HG02884 (cell line): ENCODE measurements at regions not wholly inside any gene's neighbourhood (a gene's known extent, or its start where the extent isn't known, plus 50 kb on each side); places are given as distances from the start of the nearest gene placed in this dataset.

Experiments
- ATAC-seq: cut with Tn5 transposase; IDR thresholded peaks from one replicate; pipeline ENCODE4 v1.9.1; 2021; ENCODE audit warnings: mild to moderate bottlenecking, moderate library complexity; ENCODE audit not compliant: unreplicated experiment

DNA sequence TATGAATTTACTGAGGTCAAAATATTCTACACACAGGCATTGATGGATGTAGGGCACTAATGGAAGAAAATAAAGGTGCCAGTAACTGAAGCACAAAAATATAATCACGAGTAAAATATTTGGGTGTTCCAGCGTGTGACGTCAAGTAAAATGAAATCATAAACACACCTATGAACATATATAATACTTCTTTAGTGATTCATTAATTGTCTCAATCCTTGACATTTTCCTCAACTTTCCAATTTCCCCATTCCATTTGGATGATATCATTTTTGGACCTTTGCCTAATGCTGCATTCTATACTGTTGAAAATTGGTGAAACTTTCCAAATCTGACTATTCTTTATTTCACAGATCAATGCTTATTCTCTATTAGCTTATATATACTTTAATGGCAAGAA, 649.3 kb downstream of the GALC start:
- ATAC-seq: no peak

DNA sequence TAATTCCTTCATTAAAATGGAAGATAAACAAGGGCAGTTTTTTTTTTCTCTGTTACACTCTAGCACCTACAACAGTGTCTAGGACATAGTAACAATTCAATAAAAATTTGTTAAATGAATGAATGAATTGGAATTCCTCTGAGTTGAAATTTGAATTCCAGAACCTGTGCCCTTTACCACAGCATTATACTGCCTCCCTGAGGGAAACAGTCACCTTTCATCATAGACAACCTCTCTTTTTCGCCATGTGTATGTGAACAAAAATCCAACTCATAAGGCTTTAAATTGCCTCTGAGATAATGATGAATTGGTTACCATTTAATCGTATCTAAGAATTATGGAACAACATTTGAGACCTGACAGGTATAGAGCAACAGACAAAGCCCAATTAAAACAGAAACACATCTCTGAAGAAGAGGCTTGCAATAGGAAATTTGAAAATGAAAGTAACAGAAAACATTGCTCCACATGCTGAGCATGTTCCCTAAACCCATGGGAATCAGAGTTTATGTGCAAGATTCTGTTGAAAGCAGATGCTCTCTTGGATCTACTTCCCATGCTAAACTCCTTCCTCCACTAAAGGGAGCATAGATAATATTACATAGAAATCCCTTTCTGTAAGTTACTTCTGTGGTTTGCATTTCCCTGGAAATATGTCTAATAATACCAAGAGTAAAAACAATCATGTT, 657.8 kb downstream of the GALC start:
- no peak for ATAC-seq

DNA sequence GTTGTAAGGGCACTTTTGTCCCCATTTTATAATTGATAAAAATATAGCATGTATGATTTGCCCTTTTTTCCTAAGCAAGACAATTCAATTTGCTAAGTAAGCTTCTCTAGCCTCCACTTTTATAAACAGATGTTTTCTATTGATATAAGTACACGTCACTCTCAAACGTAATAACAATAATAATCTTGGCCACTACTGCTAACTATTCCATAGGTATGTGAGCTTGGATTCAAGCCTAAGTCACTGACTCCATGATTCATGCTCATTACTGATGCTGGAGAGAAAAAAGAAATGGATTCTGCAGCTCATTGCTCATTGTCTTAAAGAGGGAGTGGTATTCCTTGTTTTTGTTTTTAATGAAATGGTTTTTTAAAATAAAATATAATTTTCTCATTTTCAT, 661.0 kb downstream of the GALC start:
- no peak for ATAC-seq

DNA sequence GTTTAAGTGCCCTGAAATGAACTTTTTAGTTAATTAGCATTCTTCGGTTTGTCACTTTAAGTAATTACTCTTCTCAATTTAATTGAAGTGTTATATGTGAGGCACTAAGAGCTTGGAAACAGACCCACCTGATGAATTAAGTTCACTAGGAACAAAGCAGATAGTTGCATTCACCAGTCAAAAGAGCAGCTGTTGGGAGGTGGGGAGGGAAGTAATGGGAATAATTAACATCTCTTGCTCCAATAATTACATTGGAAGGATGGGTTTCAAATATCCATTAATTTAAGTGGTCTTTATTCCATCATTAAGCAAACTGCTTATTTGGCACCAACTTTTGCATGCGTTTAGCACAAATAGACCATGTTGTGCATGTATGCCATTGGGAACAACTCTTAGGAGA, 667.2 kb downstream of the GALC start:
- no peak for ATAC-seq

DNA sequence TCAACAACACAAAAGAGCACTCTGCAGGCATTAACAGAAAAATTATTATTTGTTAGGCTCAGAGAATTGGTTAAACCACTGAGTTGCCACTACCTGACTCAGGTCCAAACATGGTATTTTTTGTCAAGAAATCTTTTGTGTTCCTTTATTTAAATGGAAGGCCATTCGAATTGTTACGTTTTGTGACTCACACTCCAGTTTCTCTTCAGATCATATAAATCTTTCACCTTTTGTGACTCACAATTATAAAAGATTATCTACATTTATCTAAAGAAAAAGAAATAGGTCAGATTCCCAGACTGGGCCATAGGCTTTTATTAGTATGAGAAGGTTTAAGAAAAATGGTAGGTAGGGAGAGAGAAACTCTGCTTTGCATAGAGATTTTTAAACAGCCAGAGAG, 669.8 kb downstream of the GALC start:
- no peak for ATAC-seq

DNA sequence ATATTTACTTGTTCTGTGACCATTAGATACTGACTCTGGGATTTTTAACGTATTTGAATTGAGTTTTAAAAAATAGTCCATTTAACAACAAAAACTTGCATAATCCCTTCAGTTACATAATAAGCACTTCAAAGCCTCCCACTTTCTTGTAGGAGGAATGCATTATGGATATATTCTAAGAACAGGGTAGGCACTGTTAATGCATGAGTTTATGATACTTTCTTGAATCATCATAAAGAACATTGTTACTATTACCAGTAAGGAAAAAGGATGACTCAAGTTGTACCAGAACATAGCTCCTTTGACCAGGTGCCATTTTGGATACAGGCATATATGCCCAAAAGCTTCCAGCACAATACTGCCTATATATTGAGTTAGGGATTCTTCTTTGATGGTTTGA, 671.4 kb downstream of the GALC start:
- no peak for ATAC-seq

DNA sequence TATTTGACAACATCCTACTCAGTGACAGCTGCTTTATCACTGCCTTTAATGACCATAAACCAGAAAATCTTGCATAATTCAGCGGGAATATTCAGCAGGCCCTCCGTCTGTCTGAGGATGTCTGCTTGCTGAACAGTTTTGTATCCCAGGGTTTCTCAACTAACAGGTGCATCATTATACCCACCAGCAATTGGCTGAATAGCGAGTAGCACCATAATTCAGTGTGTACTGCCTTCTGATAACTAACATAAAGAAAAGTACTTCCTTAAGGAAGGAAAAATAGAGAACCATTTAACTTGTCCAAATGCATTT, 680.1 kb downstream of the GALC start:
- ATAC-seq: no peak

DNA sequence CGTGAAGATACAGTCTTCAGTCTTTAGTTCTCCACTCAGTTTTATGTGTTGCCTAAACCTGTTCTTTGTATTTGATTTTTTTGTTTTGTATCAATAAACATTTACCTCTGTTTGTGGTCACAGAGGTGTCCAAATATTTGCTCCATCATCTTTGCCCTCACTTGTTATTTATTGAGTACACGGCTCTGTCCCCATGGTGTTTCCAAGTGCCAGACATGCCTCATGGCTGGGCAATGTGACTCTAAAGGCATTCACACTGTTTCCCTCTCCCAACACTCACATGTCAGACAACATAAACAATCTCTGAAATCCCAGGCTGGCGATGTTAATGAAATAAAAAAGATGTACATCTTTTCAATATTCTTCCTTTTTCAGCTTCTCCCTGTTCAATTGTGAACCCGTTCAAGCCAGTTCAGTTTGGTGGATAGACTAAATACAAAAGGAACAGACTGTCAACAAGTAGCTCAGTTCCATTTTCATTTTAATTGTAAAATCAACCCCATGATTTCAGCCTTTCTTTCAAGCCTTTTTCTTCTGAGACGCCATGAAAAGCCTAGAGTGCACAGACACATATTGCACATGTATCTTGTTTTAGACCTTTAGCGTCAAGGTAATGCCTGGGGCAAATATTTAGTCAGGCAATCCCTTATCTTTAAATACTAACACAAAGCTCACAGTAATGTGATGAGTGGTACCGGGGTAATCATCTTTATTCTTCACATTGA, 680.7 kb downstream of the GALC start:
- no peak for ATAC-seq

DNA sequence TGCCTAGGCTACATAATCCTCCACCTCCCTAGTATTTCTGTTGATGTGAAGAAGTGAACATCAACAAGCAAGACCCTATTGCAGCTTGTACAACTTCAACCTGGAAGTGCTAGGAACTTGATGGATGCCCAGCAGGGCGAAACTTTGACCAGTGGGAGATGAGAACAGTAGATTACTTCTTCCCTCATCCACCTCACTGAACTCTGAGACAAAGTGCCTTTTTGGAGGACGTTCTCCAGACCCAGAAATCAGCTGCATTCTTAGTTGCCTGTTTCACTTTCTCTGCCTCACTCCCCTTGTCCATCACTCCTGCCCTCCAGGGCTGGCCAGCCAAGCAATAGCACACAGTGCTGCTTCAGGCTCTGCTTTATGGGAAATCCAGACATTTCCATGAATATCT, 683.4 kb downstream of the GALC start:
- no peak for ATAC-seq

DNA sequence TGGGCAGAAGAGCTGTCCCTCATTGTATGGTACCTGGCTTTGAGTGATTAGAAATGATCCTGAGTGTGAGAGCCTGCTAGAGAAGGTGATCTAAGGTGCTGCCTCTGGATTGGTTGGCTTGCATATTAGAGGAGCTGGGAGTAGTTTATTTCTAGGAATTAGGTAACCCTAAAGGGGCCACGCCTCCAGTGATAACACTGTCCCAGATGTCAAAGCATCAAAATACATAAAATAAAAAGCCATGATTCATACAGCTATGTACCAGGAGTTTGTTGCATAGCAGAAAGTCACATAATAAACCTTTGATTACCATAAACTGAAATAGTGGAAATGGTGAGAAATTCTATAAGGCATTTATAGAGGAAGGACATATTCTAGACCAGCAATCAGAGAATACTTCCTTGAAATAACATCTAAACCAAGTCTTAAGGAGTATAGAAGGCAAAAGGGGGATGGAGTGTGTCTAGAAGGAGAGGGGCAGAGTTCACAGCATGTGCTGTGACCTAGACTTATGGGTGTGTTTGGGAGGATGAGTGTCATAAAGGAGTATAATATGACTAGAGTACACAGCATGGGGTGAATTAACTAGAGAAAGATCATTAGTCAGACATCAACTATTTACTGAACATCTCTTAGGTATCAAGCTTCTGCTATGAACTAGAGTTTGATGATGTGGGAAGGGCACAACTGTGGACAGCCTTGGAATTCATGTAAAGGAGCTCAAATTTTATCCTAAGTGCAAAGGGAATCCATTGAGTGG, 686.4 kb downstream of the GALC start:
- no peak for ATAC-seq

DNA sequence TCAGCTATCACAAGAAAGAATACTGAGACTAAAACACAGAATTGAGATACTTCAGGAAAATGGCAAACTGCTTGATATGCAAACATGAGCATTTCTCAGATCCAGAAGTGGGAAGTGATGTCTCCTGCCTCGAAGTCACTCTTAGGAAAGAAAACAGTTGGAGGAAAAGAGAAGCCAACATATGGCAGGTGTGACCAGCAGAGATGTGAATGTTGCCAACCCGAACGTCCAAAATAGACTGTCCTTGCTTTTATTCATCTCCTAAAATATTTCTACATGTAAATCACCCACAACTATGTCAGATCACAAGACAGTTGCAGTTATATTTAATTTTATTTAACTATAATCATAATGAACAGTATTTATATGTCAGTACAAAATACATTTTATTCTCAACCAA, 687.6 kb downstream of the GALC start:
- ATAC-seq: no peak

DNA sequence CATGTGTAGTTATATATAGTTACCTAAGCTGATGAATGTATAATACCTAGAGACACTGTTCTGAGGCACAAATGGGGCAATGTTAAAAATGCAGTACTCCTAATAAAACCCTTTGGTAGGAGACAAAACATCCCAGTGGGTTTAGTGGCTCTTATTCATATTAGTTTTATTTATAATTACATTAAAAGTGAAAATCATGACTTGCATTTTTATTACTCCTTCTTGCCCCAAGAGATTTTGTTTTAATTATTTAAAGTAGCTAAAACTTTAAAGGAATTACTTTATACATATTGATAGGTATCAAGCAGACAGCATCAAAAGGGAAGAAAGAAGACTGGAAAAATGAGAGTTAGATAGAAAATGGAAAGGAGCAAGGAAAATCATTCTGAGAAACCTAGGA, 688.6 kb downstream of the GALC start:
- ATAC-seq: no peak

DNA sequence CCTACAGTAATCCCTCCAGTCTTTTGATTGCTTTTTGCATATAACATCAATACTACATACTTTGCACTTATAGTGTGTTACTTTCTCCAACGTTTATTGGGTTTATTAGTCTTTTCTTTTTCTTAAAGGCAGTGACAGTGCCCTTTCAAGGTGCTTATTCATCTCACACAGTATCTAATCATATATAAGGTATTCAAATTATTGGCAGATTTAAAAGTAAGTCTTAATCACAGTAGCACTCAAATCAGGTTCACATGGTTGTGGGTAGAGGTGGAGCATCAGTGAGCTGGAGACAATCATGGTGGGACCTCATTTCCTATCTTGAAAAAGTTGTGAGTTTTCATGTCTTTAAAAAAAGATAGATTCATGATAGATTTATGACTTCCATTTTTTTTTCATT, 706.2 kb downstream of the GALC start:
- ATAC-seq: no peak

DNA sequence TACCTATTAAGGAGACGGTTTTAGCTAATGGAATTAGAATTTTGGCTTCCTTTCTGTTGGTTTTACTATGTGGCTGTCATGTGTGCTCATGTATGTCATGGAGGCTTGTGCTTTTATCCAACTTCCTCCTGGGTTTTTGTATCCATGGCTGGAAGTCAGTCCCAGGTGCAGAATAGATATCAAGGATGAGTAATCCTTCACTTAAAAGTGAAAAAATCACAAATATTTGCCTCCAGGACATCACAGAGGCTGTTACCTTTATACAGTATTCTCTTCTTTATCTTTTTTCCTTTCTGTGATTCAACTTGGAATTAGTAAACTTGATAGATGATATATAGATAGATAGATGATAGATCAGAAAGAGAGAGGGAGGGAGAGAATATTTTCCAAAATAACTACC, 706.8 kb downstream of the GALC start:
- ATAC-seq: no peak

DNA sequence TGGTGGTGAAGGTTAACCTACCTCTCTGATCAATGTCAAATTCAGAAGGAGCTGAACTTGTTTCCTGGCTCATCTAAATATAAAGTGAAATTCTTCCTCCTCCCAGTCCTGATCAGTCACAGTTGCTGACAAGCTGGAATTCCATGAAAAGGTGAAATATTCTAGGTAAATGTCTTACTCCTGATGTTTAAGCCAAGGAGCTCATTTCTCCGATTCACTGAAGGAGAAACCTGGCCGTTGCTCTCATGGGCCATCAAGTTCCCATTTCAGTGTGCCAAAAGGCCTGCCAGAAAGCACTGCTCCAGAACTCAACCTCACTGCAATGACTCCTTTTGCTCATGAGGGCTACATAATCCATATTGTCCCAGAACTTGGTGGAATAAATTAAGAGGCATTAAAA, 707.5 kb downstream of the GALC start:
- ATAC-seq: no peak

DNA sequence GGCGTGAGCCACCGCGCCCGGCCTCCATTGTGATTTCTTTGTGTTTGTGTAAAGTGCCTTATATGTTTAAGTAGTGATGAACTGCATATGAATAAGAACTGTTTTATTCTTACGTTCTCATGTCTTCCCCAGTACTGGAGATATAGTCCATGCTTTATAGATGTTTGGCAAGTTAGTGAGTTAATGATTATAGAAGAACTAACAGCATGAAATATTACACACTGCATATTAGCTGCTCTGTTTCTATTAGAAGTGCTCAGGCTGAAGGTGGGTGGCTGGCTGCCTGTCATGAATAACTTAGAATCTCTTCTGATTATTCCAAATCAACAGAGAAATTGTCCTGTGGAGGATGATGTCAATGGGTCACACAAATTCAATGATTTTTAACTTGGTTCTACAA, 709.4 kb downstream of the GALC start:
- ATAC-seq: no peak

DNA sequence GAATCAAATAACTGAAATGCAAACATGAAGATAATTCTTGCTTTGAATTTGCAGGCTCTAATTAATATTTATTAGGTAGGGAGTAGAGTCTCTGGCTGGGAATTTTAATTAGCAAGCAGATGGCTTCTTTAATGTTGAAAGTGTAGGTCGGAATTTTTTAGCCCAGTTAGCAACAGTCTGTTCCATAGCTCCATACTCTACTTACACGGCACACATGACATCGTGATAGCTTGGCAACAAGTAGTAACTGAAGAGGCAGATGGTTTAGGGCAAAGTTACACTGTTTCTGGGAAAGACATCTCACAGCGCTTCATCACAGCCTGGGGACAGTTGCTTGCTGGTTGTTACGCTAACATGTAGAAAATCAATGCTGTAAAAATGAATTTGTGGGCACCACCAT, 710.7 kb downstream of the GALC start:
- no peak for ATAC-seq

DNA sequence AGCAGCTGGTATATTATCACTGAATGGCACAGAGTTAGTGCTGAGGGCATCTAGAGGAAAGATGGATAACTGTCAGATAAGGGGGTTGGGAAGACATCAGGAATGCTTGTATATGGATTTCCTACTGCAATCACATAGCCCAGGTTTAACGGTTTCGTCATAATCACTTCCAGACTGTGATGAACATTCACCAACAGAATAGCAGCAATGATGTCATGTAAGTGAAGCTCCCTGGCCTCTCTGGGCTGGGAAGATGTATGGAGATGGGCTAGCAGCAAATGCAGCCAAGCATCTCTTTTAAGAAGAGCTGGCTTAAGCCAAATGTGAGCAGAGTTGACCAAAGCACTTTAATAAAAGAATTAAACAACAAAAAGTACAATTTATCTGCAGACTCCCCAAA, 714.6 kb downstream of the GALC start:
- ATAC-seq: no peak

DNA sequence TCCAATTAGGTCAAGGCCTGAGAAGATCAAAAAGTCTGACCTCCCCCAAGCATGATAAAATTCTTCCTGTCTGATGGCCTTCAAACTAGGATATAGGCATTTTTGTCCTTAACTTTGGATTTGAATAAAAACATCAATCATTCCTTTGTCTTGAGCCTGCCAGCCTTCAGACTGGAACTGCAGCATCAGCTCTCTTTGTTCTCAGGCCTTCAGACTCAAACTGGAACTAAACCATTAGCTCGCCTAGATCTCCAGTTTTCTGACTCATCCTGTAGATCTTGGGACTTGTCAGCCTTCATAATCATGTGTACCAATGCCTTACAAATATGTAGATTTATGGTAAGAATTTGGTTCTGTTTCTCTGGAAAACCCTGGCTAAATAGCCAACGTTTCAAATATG, 721.7 kb downstream of the GALC start:
- ATAC-seq: no peak

DNA sequence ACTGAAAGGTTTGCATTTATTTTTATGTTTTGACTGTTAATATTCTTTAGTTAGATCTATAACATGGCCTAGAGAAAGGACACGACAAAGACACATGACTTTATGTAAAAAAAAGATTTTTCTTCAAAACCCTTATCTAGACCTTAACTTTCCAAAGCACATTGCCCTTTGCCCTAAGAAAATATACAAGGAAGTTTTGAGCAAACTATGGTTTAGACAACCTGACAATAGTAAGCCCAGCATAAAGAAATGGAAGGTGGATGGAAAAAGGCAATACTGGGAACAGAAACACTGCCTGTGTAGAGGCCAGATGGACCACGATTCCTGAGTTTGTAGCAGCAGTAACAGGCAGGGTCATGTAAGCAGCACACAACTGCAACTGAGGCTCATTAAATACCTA, 724.0 kb downstream of the GALC start:
- no peak for ATAC-seq

DNA sequence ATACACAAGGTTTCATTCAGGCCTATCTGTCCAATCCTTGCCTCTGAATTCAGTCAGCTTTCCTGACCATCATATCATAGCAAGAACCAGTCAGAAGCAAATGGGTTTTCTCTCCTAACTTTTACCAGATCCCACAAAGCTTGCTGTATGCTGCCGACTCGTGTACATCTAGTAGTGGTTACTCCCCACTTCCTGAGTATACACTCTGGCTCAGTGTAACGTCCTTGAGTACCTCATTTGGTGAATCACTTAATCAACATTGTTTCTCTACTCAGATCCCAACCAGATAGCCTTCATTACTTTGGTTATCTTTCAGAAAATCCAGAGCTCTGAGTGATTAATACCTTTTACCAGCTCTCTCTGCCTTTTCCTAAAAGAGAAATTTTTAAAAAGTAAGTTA, 728.2 kb downstream of the GALC start:
- ATAC-seq: no peak

DNA sequence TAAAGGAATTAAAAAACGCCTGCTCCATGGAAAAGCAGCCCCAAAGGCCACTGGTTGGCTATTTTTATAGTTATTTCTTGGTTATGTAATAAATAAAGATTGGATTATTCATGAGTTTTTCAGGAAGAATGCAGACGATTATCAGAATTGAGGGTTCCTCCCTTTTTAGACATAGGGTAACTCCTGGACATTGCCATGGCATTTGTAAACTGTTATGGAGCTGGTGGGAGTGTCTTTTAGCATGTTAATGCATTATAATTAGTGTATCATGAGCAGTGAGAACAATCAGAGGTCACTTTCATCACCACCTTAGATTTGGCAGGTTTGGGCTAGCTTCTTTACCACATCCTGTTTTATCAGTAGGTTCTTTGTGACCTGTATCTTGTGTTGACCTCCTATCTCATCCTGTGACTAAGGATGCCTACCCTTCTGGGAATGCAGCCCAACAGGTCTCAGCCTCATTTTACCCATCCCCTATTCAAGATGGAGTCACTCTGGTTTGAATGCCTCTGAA, 728.7 kb downstream of the GALC start:
- ATAC-seq: no peak
